ENCODE measurements at regions not wholly inside any gene's neighbourhood (a gene's known extent, or its start where the extent isn't known, plus 50 kb on each side); places are given as distances from the start of the nearest gene placed in this dataset.

GRCh38 chr13:80548915-80549314 lies 208.0 kb upstream of the SPRY2 start:
- H3K4me1 ChIP-seq = no peaks in the 10 kb centered on the region
- H3K4me3 ChIP-seq = no peak overlapping the region
- ATAC-seq (no peak), DNase-seq (ENCODE audit: low read depth in 1 of 2, low spot score in 1 of 2) (no peak), FAIRE-seq (no peak)
- H3K9me3 ChIP-seq = no peaks in the 10 kb centered on the region
- ChIA-PET CTCF (no interaction called here), POLR2A (no interaction called here)
- no peak overlapping the region for H3K4me2 ChIP-seq
- no peak overlapping the region for H3K27ac ChIP-seq
- TF ChIP-seq SREBF2 (IDR thresholded peaks at IDR 0.05) (no peak), MAFK (IDR thresholded peaks at IDR 0.05; ENCODE audit: partially characterized antibody) (no peak), RNF2 (IDR thresholded peaks at IDR 0.05; ENCODE audit: borderline replicate concordance, low read depth) (no peak), JUNB (IDR thresholded peaks at IDR 0.05) (no peak)

GRCh38 chr13:80547885-80548825 lies 207.2 kb upstream of the SPRY2 start:
- TF ChIP-seq BHLHE40 (IDR thresholded peaks at IDR 0.05; ENCODE audit: low read depth, low read length) (no peak), GATA3 (IDR thresholded peaks at IDR 0.05; ENCODE audit: borderline replicate concordance) (no peak), ZNF302 (CRISPR knock-in tag; IDR thresholded peaks at IDR 0.05) (no peak), POLR2A (IDR thresholded peaks at IDR 0.05; ENCODE audit: low read length) (no peak), USF2 (IDR thresholded peaks at IDR 0.05) (no peak), PHF8 (IDR thresholded peaks at IDR 0.05; ENCODE audit: borderline replicate concordance, low read depth) (no peak), RAD21 (conservative IDR thresholded peaks at IDR 0.05 in 1 of 2, IDR thresholded peaks at IDR 0.05 in 1 of 2) (no peak)
- Histone ChIP-seq H3K4me3 (no peak overlapping the region), H3K27ac (no peak overlapping the region), H3K4me1 (no peaks in the 10 kb centered on the region), H3K9me3 (no peaks in the 10 kb centered on the region), H3K4me2 (no peak overlapping the region)
- ChIA-PET POLR2A (no interaction called here), CTCF (no interaction called here)
- no peak for ATAC-seq
- no peak for FAIRE-seq
- DNase-seq (ENCODE audit: low read depth in 1 of 2, low spot score in 1 of 2) = no peak
- WGBS (ENCODE audit: missing lambda C conversion rate) = 61% methylated on average over 7 of the region's 7 CpGs

DNA sequence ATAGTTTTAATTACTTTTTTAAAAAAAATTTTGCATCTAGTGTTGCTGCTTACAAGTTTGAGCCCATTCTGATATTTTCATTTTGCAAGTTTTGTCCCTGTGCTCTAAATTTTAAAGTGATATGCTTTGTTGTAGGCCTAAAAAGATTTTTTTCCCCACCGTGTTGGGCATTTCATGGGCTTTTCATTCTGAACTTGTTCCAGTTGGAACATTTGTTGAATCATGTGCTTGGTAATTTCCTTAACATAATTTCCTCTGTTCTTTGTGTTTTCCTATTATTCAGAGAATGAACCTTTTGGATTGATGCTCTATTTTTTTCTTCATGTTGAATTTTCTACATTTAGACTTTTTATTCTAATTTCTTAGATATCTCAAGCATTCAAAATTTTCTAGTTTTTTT lies 206.4 kb upstream of the SPRY2 start:
- Histone ChIP-seq H3K4me2 (no peak overlapping the region), H3K4me3 (no peak overlapping the region), H3K27ac (no peak overlapping the region), H3K9me3 (no peaks in the 10 kb centered on the region), H3K4me1 (no peaks in the 10 kb centered on the region)
- DNase-seq (ENCODE audit: low read depth in 1 of 2, low spot score in 1 of 2) (no peak), ATAC-seq (no peak), FAIRE-seq (no peak)
- ChIA-PET CTCF (no interaction called here), POLR2A (no interaction called here)
- no peak for TF ChIP-seq PHF8 (IDR thresholded peaks at IDR 0.05; ENCODE audit: borderline replicate concordance, low read depth)
- WGBS (ENCODE audit: missing lambda C conversion rate) = 61% methylated on average over 1 of the region's 1 CpG

- no peak for ATAC-seq
- ChIA-PET CTCF (interaction anchor here (0.6 to 1.4 kb wide), 2 partner anchors 10 to 39 kb away, joined by 3 to 4 read pairs; no protein-coding TSS in a partner anchor), POLR2A (no interaction called here)
- no peaks in the 10 kb centered on the region for H3K9me3 ChIP-seq
- H3K4me3 ChIP-seq = no peak overlapping the region
- H3K4me2 ChIP-seq = no peak overlapping the region
- no peak for FAIRE-seq
- 70% methylated on average over 1 of the region's 1 CpG for WGBS (ENCODE audit: missing lambda C conversion rate)
- no peaks in the 10 kb centered on the region for H3K4me1 ChIP-seq
- no peak overlapping the region for H3K27ac ChIP-seq
- DNase-seq (ENCODE audit: low read depth in 1 of 2, low spot score in 1 of 2) = no peak
- TF ChIP-seq, protein P1, sequence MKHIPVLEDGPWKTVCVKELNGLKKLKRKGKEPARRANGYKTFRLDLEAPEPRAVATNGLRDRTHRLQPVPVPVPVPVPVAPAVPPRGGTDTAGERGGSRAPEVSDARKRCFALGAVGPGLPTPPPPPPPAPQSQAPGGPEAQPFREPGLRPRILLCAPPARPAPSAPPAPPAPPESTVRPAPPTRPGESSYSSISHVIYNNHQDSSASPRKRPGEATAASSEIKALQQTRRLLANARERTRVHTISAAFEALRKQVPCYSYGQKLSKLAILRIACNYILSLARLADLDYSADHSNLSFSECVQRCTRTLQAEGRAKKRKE (CRISPR knock-in tag; IDR thresholded peaks at IDR 0.05; ENCODE audit: low read depth) = no peak
- TF ChIP-seq FOSB (CRISPR knock-in tag; IDR thresholded peaks at IDR 0.05) (no peak), POLR2AphosphoS2 (conservative IDR thresholded peaks at IDR 0.05; ENCODE audit: low read length) (no peak), GATA3 (IDR thresholded peaks at IDR 0.05; ENCODE audit: borderline replicate concordance) (no peak), NPAS2 (CRISPR knock-in tag; IDR thresholded peaks at IDR 0.05; ENCODE audit: borderline replicate concordance) (no peak), BHLHE40 (IDR thresholded peaks at IDR 0.05; ENCODE audit: low read depth, low read length) (no peak), CBX8 (IDR thresholded peaks at IDR 0.05) (no peak), HDAC2 (IDR thresholded peaks at IDR 0.05) (no peak), ZSCAN20 (CRISPR knock-in tag; IDR thresholded peaks at IDR 0.05) (no peak), CBX2 (IDR thresholded peaks at IDR 0.05; ENCODE audit: borderline replicate concordance, low read depth) (no peak), HOXA7 (CRISPR knock-in tag; IDR thresholded peaks at IDR 0.05) (no peak), CHD4 (IDR thresholded peaks at IDR 0.05; ENCODE audit: borderline replicate concordance) (no peak), KDM1A (IDR thresholded peaks at IDR 0.05; ENCODE audit: low read depth) (no peak), RCOR1 (IDR thresholded peaks at IDR 0.05; ENCODE audit: low read depth, low read length) (no peak), FOSL2 (IDR thresholded peaks at IDR 0.05) (no peak), FOSL2 (CRISPR knock-in tag; IDR thresholded peaks at IDR 0.05) (no peak), ZFP36 (IDR thresholded peaks at IDR 0.05; ENCODE audit: borderline replicate concordance, partially characterized antibody) (no peak)
- TF ChIP-seq, protein P2, sequence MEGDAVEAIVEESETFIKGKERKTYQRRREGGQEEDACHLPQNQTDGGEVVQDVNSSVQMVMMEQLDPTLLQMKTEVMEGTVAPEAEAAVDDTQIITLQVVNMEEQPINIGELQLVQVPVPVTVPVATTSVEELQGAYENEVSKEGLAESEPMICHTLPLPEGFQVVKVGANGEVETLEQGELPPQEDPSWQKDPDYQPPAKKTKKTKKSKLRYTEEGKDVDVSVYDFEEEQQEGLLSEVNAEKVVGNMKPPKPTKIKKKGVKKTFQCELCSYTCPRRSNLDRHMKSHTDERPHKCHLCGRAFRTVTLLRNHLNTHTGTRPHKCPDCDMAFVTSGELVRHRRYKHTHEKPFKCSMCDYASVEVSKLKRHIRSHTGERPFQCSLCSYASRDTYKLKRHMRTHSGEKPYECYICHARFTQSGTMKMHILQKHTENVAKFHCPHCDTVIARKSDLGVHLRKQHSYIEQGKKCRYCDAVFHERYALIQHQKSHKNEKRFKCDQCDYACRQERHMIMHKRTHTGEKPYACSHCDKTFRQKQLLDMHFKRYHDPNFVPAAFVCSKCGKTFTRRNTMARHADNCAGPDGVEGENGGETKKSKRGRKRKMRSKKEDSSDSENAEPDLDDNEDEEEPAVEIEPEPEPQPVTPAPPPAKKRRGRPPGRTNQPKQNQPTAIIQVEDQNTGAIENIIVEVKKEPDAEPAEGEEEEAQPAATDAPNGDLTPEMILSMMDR (IDR thresholded peaks at IDR 0.05) = no peak
These were observed 192.2 kb upstream of the SPRY2 start for GRCh38 chr13:80533175-80533574.

All from A549 (cell line).